ENCODE measurements at regions not wholly inside any gene's neighbourhood (a gene's known extent, or its start where the extent isn't known, plus 50 kb on each side); places are given as distances from the start of the nearest gene placed in this dataset.
"Not testable (repeated sequence)": the region's sequence is repeated elsewhere in the genome, so short reads cannot be mapped to it uniquely, and the experiment has no call there.

DNA sequence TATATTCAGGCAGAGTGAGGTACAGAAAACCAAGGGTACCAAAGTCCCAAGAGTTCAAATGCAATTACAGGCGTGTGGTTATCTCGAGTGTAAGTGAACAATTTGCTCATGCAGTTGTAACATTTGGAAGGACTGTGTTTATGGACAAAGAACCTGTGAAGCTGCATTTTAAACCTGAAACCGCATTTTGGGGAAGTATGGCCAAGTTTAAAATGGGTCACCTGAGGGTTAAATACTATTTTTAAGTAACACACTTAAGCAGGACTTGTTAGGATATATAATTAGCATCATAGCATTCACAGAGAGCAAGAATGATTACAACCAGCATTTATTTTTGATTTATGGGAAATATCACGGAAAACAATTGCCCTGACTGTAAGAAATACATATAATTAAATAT lies 79.1 kb upstream of the LCORL start:
- no peak for DNase-seq

- DNase-seq: not testable (repeated sequence)
These were observed 68.9 kb upstream of the LCORL start for GRCh38 chr4:18090447-18090846.

DNA sequence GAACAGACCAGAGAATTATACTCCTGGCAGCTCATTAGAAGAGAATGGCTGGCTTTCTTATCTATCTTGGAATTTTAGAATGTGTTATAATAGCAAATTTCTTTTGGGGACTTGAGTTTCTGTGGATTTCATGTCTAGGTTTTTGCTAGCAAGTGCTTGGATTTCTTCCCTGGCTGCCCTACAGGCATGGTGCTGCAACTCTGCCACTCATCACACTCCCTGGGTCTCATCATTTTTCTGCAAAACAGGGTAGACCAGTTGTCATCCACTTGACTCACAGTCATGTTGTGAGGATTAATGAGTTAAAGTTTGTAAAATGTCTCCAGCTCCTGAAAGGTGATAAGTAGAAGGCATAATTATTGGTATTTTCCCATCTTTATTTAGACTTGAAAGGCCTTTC lies 60.7 kb upstream of the LCORL start:
- DNase-seq: no peak

GRCh38 chr4:18081708-18082107 lies 60.2 kb upstream of the LCORL start:
- no peak for DNase-seq

GRCh38 chr4:18077808-18078207 lies 56.3 kb upstream of the LCORL start:
- DNase-seq: no peak

- DNase-seq: no peak
These were observed 54.4 kb upstream of the LCORL start for GRCh38 chr4:18075823-18076433.

DNA sequence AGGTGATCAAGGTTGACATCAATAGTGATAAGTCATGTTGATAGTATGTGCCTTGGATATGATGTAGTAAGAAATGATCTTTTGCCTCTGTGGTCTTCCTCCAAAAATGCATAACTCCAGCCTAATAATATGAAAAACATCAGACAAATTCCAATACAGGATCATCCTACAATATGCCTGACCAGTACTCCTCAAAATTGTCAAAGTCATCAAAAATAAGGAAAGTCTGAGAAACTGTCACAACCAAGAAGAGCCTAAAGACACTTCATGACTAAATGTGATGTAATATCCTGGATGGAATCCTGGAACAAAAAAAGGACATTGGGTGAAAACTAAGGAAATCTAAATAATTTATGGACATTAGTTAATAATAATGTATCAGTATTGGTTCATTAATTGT lies 50.3 kb upstream of the LCORL start:
- DNase-seq: no peak
